H1 (cell line): ENCODE measurements at regions not wholly inside any gene's neighbourhood (a gene's known extent, or its start where the extent isn't known, plus 50 kb on each side); places are given as distances from the start of the nearest gene placed in this dataset.
A peak's percentile ranks its signal among the peaks of the same experiment; 100 is the strongest.

Experiments
- CTCF ChIA-PET: fragments of 300-600 bp; sonication (Branson Sonifier 250); formaldehyde crosslinking; loops from one replicate; lab custom pipeline; 2021; ENCODE audit not compliant: partially characterized antibody; lab: Charles Lee
- POLR2A ChIA-PET: fragments of 300-600 bp; sonication (Branson Sonifier 250); formaldehyde crosslinking; loops from one replicate; lab custom pipeline; 2021; ENCODE audit warnings: inconsistent platforms; ENCODE audit not compliant: partially characterized antibody; lab: Charles Lee
- DNase-seq, 2 experiments: peaks; one replicate each; pipeline versions ENCODE4 v3.0.0 to v3.0.0-alpha.2; 2010 to 2022; ENCODE audit warnings: low spot score in 2 of 2, low read depth in 1 of 2, mixed read lengths in 1 of 2
- FAIRE-seq: peaks from 2 replicates; lab custom pipeline; 2011; peaks lifted over from hg19 to GRCh38; lab: Jason Lieb, UNC
- H2AFZ ChIP-seq: 2 replicates; pipeline ENCODE4 v1.8.1; 2012; ENCODE audit warnings: low read length, inconsistent platforms
- H2AK5ac ChIP-seq: 2 replicates; pipeline ENCODE4 v1.6.1; 2013; ENCODE audit warnings: low read depth, low read length
- H2BK120ac ChIP-seq: replicated peaks from 2 replicates; pipeline ENCODE3; 2013; ENCODE audit warnings: low read depth, low read length, inconsistent platforms
- H2BK12ac ChIP-seq: 2 replicates; pipeline ENCODE4 v1.6.1; 2013; ENCODE audit warnings: low read depth, low read length
- H2BK15ac ChIP-seq: 2 replicates; pipeline ENCODE4 v1.6.1; 2013; ENCODE audit warnings: low read length
- H2BK20ac ChIP-seq: 2 replicates; pipeline ENCODE4 v1.6.1; 2013; ENCODE audit warnings: low read length
- H2BK5ac ChIP-seq: 2 replicates; pipeline ENCODE4 v1.6.1; 2013; ENCODE audit warnings: low read depth, low read length
- H3K14ac ChIP-seq: 2 replicates; pipeline ENCODE4 v1.6.1; 2013; ENCODE audit warnings: inconsistent platforms; ENCODE audit not compliant: insufficient read length
- H3K18ac ChIP-seq: 2 replicates; pipeline ENCODE4 v1.6.1; 2013; ENCODE audit warnings: low read length; ENCODE audit errors: extremely low read depth
- H3K23ac ChIP-seq: 2 replicates; pipeline ENCODE4 v1.6.1; 2013; ENCODE audit warnings: inconsistent platforms; ENCODE audit not compliant: insufficient read length
- H3K23me2 ChIP-seq: 2 replicates; pipeline ENCODE4 v1.6.1; 2013; ENCODE audit warnings: low read depth, low read length
- H3K27ac ChIP-seq: 2 replicates; pipeline ENCODE4 v1.6.1; 2011; ENCODE audit warnings: low read depth, low read length, inconsistent platforms
- H3K27me3 ChIP-seq, 4 experiments: replicated peaks in 1 of 4; 1 replicate in 1 of 4; 2 replicates in 3 of 4; pipeline versions ENCODE4 v1.6.1 to v1.8.1; 2011 to 2013; ENCODE audit warnings: low read length in 3 of 4, mild to moderate bottlenecking in 3 of 4, inconsistent platforms in 2 of 4, mixed read lengths in 2 of 4, moderate library complexity in 1 of 4; ENCODE audit not compliant: control insufficient read depth in 3 of 4, insufficient read depth in 3 of 4; ENCODE audit errors: extremely low read depth in 1 of 4
- H3K36me3 ChIP-seq, 4 experiments: 2 replicates each; pipeline versions ENCODE4 v1.6.1 to v1.8.1; 2011 to 2013; ENCODE audit warnings: mild to moderate bottlenecking in 4 of 4, low read length in 3 of 4, moderate library complexity in 2 of 4, control low read depth in 1 of 4, inconsistent platforms in 1 of 4; ENCODE audit not compliant: insufficient read depth in 4 of 4, control insufficient read depth in 2 of 4
- H3K4ac ChIP-seq: replicated peaks from 2 replicates; pipeline ENCODE3; 2013; ENCODE audit warnings: low read length, low read depth, mixed read lengths, inconsistent platforms; ENCODE audit not compliant: insufficient read length
- H3K4me1 ChIP-seq, 4 experiments: replicated peaks in 1 of 4; 1 replicate in 1 of 4; 2 replicates in 3 of 4; pipeline versions ENCODE4 v1.6.1 to v1.8.1; 2011 to 2013; ENCODE audit warnings: low read length in 3 of 4, inconsistent platforms in 2 of 4, mixed read lengths in 1 of 4; ENCODE audit not compliant: insufficient read depth in 4 of 4, control insufficient read depth in 3 of 4
- H3K4me2 ChIP-seq, 2 experiments: 2 replicates each; pipeline versions ENCODE4 v1.6.1 to v1.8.1; 2011 to 2013; ENCODE audit warnings: low read depth in 2 of 2, low read length in 2 of 2, control low read depth in 1 of 2, inconsistent platforms in 1 of 2, mild to moderate bottlenecking in 1 of 2; ENCODE audit not compliant: insufficient read depth in 1 of 2
- H3K4me3 ChIP-seq, 4 experiments: fragments of 200-600, 300-600 bp in 1 of 4; sonication (generic), shearing (Covaris generic), sonication (Bioruptor Twin) in 1 of 4; 2 replicates each; pipeline versions ENCODE4 v1.5.1 to v1.8.1; 2011 to 2016; ENCODE audit warnings: low read length in 4 of 4, low read depth in 3 of 4, control low read depth in 2 of 4, inconsistent platforms in 2 of 4, mild to moderate bottlenecking in 2 of 4, mixed read lengths in 1 of 4, moderate library complexity in 1 of 4; ENCODE audit not compliant: insufficient read depth in 2 of 4; ENCODE audit errors: extremely low read depth in 1 of 4
- H3K56ac ChIP-seq: replicated peaks from 2 replicates; pipeline ENCODE3; 2013; ENCODE audit warnings: low read depth, mild to moderate bottlenecking, mixed read lengths, low read length, inconsistent platforms; ENCODE audit not compliant: insufficient read length
- H3K79me1 ChIP-seq: 2 replicates; pipeline ENCODE4 v1.6.1; 2013; ENCODE audit warnings: low read depth, low read length, control low read depth
- H3K79me2 ChIP-seq, 2 experiments: 2 replicates each; pipeline versions ENCODE4 v1.6.1 to v1.8.1; 2012 to 2013; ENCODE audit warnings: low read length in 2 of 2, mild to moderate bottlenecking in 2 of 2, inconsistent platforms in 1 of 2; ENCODE audit not compliant: insufficient read depth in 2 of 2, control insufficient read depth in 1 of 2
- H3K9ac ChIP-seq, 4 experiments: replicated peaks in 1 of 4; 1 replicate in 1 of 4; 2 replicates in 3 of 4; pipeline versions ENCODE4 v1.6.1 to v1.8.1; 2011 to 2013; ENCODE audit warnings: low read depth in 3 of 4, low read length in 3 of 4, control low read depth in 2 of 4, mild to moderate bottlenecking in 2 of 4, moderate library complexity in 2 of 4, inconsistent platforms in 1 of 4; ENCODE audit errors: extremely low read depth in 1 of 4
- H3K9me3 ChIP-seq, 2 experiments: 2 replicates each; pipeline versions ENCODE4 v1.6.1 to v1.8.1; 2012 to 2013; ENCODE audit warnings: mild to moderate bottlenecking in 2 of 2, moderate library complexity in 2 of 2, control low read depth in 1 of 2, inconsistent platforms in 1 of 2, low read depth in 1 of 2, low read length in 1 of 2, mixed read lengths in 1 of 2; ENCODE audit not compliant: insufficient read depth in 2 of 2
- H4K20me1 ChIP-seq, 2 experiments: replicated peaks in 1 of 2; 2 replicates each; pipeline versions ENCODE3 to v1.8.1; 2011 to 2013; ENCODE audit warnings: inconsistent platforms in 2 of 2, low read length in 2 of 2, mild to moderate bottlenecking in 1 of 2; ENCODE audit not compliant: insufficient read depth in 2 of 2, control insufficient read depth in 1 of 2
- H4K5ac ChIP-seq: 2 replicates; pipeline ENCODE4 v1.6.1; 2013; ENCODE audit warnings: low read length, low read depth, mixed read lengths, inconsistent platforms; ENCODE audit not compliant: insufficient read length
- H4K8ac ChIP-seq: 2 replicates; pipeline ENCODE4 v1.8.0; 2013; ENCODE audit warnings: mild to moderate bottlenecking, moderate library complexity, low read length, inconsistent platforms; ENCODE audit not compliant: insufficient read depth; ENCODE audit errors: extremely low read depth
- H4K91ac ChIP-seq: replicated peaks from 2 replicates; pipeline ENCODE3; 2013; ENCODE audit warnings: low read length, mixed read lengths, inconsistent platforms; ENCODE audit not compliant: insufficient read length
- MAFK ChIP-seq: IDR thresholded peaks from 2 replicates; pipeline ENCODE4 v1.6.1; 2012; ENCODE audit warnings: low read depth, mild to moderate bottlenecking, improper control_type of control experiment, low read length
- PHF8 ChIP-seq: fragments of 200-600 bp; sonication (generic); conservative IDR thresholded peaks from 2 replicates; pipeline ENCODE4 v1.7.1; 2012; ENCODE audit warnings: low read depth, mild to moderate bottlenecking, inconsistent platforms, low read length, moderate library complexity
- WGBS, 2 experiments: shearing (Covaris generic) in 1 of 2; methylation state at CpG; one replicate each; pipeline versions ENCODE4 v1.1.6 to v1.1.7; 2013 to 2015; ENCODE audit warnings: low lambda C conversion rate in 2 of 2, mixed read lengths in 2 of 2, inconsistent platforms in 1 of 2, low coverage in 1 of 2, missing lambda C conversion rate in 1 of 2; ENCODE audit not compliant: insufficient replicate concordance in 2 of 2, insufficient coverage in 1 of 2, insufficient read length in 1 of 2; ENCODE audit errors: extremely low coverage in 1 of 2, missing lambda C conversion rate in 1 of 2; 5-methylcytosine and 5-hydroxymethylcytosine counted together

GRCh38 chr22:34931026-34931425, 134.9 kb upstream of the ISX start:
- no peak overlapping the region for H2BK5ac ChIP-seq
- H2BK15ac ChIP-seq, result no peak overlapping the region
- no peaks in the 10 kb centered on the region for H3K79me1 ChIP-seq
- no peaks in the 10 kb centered on the region for H3K23me2 ChIP-seq
- H3K79me2 ChIP-seq, result no peaks in the 10 kb centered on the region
- no peak overlapping the region for H4K5ac ChIP-seq
- no peak overlapping the region for H3K56ac ChIP-seq
- H3K4me3 ChIP-seq, result no peak overlapping the region
- no peak overlapping the region for H2BK120ac ChIP-seq
- POLR2A ChIA-PET, result no interaction called here
- H3K9me3 ChIP-seq, result no peaks in the 10 kb centered on the region
- no peaks in the 10 kb centered on the region for H4K20me1 ChIP-seq
- no peak overlapping the region for H2AFZ ChIP-seq
- H3K27ac ChIP-seq, result no peak overlapping the region
- no peak for DNase-seq
- no peak overlapping the region for H2BK20ac ChIP-seq
- WGBS, 2 experiments, result 80% methylated on average over 4 of the region's 4 CpGs; no CpG with 5 or more reads in 1 of the 2 experiments
- H3K4me2 ChIP-seq, result no peak overlapping the region
- no peak overlapping the region for H2AK5ac ChIP-seq
- no peak overlapping the region for H3K14ac ChIP-seq
- no peaks in the 10 kb centered on the region; a peak in 1 of 7 replicates for H3K4me1 ChIP-seq
- H3K9ac ChIP-seq, result no peak overlapping the region
- TF ChIP-seq MAFK (peak; percentile 61; the same call in 1 of the 2 replicates), PHF8 (no peak)
- no peak overlapping the region for H4K8ac ChIP-seq
- H4K91ac ChIP-seq, result no peak overlapping the region
- H3K36me3 ChIP-seq, result no peaks in the 10 kb centered on the region
- no peaks in the 10 kb centered on the region; a peak in 1 of 7 replicates for H3K27me3 ChIP-seq
- no peak overlapping the region for H3K23ac ChIP-seq
- H3K18ac ChIP-seq, result no peak overlapping the region
- FAIRE-seq, result no peak
- no peak overlapping the region for H3K4ac ChIP-seq
- H2BK12ac ChIP-seq, result no peak overlapping the region
- CTCF ChIA-PET, result interaction anchor here (1.1 to 1.4 kb wide), 4 partner anchors 10 to 99 kb away, joined by 3 to 6 read pairs (median 4); no protein-coding TSS in a partner anchor
